ENCODE measurements at regions not wholly inside any gene's neighbourhood (a gene's known extent, or its start where the extent isn't known, plus 50 kb on each side); places are given as distances from the start of the nearest gene placed in this dataset.

DNA sequence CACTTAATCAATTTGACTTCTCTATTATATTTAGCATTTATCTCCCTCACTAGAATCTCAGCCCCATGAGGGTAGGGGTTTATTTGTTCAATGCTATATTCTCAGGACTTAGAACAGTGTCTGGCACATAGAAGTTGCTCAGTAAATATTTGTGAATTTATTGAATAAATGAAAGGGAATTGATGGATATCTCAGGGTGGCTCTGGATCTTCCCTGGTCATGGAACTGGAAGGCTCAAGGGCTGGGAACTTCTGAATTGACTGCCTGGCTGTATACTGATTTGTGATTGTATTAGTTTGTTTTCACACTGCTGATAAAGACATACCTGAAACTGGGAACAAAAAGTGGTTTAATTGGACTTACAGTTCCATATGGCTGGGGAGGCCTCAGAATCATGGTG is 57.2 kb downstream of the KIF4B start:
- ChIA-PET CTCF (no interaction called here), POLR2A (no interaction called here)
- FAIRE-seq, result no peak

DNA sequence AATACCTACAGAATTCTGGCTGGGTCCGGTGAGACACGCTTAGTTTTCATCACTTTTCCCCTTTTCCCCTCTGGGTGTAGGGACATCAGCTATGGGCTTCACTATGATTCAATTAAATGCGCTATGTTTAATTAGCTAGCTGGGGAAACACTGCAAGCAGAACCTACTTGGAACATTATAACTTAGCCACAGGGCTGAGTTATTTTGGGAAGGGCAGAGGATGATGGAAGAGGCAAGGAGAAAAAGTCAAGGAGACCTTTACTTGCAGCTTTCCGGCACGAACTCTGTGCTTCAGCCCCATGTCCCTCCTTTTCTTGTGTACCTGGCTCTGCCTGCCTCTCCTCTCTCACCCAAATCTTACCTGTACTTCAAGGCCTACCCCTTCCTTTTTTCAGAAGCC is 62.8 kb downstream of the KIF4B start:
- CTCF ChIA-PET, result interaction anchor here (1.4 kb wide), 1 partner anchor 31 kb away, joined by 3 read pairs; no protein-coding TSS in a partner anchor
- no peak for FAIRE-seq
- Histone ChIP-seq H3K9me3 (no peaks in the 10 kb centered on the region), H3K4me1 (no peaks in the 10 kb centered on the region), H3K27ac (no peak overlapping the region), H3K4me2 (no peak overlapping the region), H3K4me3 (no peak overlapping the region)
- no peak for DNase-seq (ENCODE audit: low read depth in 1 of 2, low spot score in 1 of 2)
- 68% methylated on average over 5 of the region's 5 CpGs for WGBS (ENCODE audit: missing lambda C conversion rate)
- POLR2A ChIA-PET, result no interaction called here
- no peak for ATAC-seq
- TF ChIP-seq CEBPB (IDR thresholded peaks at IDR 0.05) (no peak), NFE2L2 (conservative IDR thresholded peaks at IDR 0.05; ENCODE audit: low read length) (no peak), HEYL (CRISPR knock-in tag; IDR thresholded peaks at IDR 0.05) (no peak), JUN (IDR thresholded peaks at IDR 0.05) (no peak), RARB (CRISPR knock-in tag; IDR thresholded peaks at IDR 0.05) (no peak), HOXA7 (CRISPR knock-in tag; IDR thresholded peaks at IDR 0.05) (no peak), ZSCAN20 (CRISPR knock-in tag; IDR thresholded peaks at IDR 0.05) (no peak), PHF8 (IDR thresholded peaks at IDR 0.05; ENCODE audit: borderline replicate concordance, low read depth) (no peak), HDAC2 (IDR thresholded peaks at IDR 0.05) (no peak), ZNF302 (CRISPR knock-in tag; IDR thresholded peaks at IDR 0.05) (no peak), NPAS2 (CRISPR knock-in tag; IDR thresholded peaks at IDR 0.05; ENCODE audit: borderline replicate concordance) (no peak), CHD4 (IDR thresholded peaks at IDR 0.05; ENCODE audit: borderline replicate concordance) (no peak), HOXB13 (CRISPR knock-in tag; IDR thresholded peaks at IDR 0.05; ENCODE audit: low read depth) (no peak), TP53 (CRISPR knock-in tag; IDR thresholded peaks at IDR 0.05) (no peak), ZFP36 (IDR thresholded peaks at IDR 0.05; ENCODE audit: borderline replicate concordance, partially characterized antibody) (no peak), MAZ (IDR thresholded peaks at IDR 0.05; ENCODE audit: borderline replicate concordance, low read depth, low read length) (no peak)
- TF ChIP-seq, protein P1, sequence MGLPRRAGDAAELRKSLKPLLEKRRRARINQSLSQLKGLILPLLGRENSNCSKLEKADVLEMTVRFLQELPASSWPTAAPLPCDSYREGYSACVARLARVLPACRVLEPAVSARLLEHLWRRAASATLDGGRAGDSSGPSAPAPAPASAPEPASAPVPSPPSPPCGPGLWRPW (IDR thresholded peaks at IDR 0.05), result no peak
- TF ChIP-seq, protein P2, sequence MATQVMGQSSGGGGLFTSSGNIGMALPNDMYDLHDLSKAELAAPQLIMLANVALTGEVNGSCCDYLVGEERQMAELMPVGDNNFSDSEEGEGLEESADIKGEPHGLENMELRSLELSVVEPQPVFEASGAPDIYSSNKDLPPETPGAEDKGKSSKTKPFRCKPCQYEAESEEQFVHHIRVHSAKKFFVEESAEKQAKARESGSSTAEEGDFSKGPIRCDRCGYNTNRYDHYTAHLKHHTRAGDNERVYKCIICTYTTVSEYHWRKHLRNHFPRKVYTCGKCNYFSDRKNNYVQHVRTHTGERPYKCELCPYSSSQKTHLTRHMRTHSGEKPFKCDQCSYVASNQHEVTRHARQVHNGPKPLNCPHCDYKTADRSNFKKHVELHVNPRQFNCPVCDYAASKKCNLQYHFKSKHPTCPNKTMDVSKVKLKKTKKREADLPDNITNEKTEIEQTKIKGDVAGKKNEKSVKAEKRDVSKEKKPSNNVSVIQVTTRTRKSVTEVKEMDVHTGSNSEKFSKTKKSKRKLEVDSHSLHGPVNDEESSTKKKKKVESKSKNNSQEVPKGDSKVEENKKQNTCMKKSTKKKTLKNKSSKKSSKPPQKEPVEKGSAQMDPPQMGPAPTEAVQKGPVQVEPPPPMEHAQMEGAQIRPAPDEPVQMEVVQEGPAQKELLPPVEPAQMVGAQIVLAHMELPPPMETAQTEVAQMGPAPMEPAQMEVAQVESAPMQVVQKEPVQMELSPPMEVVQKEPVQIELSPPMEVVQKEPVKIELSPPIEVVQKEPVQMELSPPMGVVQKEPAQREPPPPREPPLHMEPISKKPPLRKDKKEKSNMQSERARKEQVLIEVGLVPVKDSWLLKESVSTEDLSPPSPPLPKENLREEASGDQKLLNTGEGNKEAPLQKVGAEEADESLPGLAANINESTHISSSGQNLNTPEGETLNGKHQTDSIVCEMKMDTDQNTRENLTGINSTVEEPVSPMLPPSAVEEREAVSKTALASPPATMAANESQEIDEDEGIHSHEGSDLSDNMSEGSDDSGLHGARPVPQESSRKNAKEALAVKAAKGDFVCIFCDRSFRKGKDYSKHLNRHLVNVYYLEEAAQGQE (IDR thresholded peaks at IDR 0.05), result no peak
- TF ChIP-seq, protein P3, sequence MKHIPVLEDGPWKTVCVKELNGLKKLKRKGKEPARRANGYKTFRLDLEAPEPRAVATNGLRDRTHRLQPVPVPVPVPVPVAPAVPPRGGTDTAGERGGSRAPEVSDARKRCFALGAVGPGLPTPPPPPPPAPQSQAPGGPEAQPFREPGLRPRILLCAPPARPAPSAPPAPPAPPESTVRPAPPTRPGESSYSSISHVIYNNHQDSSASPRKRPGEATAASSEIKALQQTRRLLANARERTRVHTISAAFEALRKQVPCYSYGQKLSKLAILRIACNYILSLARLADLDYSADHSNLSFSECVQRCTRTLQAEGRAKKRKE (CRISPR knock-in tag; IDR thresholded peaks at IDR 0.05; ENCODE audit: low read depth), result no peak
- TF ChIP-seq, protein P4, sequence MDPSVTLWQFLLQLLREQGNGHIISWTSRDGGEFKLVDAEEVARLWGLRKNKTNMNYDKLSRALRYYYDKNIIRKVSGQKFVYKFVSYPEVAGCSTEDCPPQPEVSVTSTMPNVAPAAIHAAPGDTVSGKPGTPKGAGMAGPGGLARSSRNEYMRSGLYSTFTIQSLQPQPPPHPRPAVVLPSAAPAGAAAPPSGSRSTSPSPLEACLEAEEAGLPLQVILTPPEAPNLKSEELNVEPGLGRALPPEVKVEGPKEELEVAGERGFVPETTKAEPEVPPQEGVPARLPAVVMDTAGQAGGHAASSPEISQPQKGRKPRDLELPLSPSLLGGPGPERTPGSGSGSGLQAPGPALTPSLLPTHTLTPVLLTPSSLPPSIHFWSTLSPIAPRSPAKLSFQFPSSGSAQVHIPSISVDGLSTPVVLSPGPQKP (IDR thresholded peaks at IDR 0.05; ENCODE audit: low read depth, low read length), result no peak

More for the DNA sequence above, 57.2 kb downstream of the KIF4B start:
- TF ChIP-seq TP53 (CRISPR knock-in tag; IDR thresholded peaks at IDR 0.05) (no peak), CHD4 (IDR thresholded peaks at IDR 0.05; ENCODE audit: borderline replicate concordance) (no peak), JUN (IDR thresholded peaks at IDR 0.05) (no peak), FOSB (CRISPR knock-in tag; IDR thresholded peaks at IDR 0.05) (no peak), EHMT2 (IDR thresholded peaks at IDR 0.05; ENCODE audit: low read depth) (no peak)
- TF ChIP-seq, protein P5, sequence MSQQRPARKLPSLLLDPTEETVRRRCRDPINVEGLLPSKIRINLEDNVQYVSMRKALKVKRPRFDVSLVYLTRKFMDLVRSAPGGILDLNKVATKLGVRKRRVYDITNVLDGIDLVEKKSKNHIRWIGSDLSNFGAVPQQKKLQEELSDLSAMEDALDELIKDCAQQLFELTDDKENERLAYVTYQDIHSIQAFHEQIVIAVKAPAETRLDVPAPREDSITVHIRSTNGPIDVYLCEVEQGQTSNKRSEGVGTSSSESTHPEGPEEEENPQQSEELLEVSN (IDR thresholded peaks at IDR 0.05; ENCODE audit: borderline replicate concordance, low read depth), result no peak
- TF ChIP-seq, protein P1 (IDR thresholded peaks at IDR 0.05), result no peak
- TF ChIP-seq, protein P6, sequence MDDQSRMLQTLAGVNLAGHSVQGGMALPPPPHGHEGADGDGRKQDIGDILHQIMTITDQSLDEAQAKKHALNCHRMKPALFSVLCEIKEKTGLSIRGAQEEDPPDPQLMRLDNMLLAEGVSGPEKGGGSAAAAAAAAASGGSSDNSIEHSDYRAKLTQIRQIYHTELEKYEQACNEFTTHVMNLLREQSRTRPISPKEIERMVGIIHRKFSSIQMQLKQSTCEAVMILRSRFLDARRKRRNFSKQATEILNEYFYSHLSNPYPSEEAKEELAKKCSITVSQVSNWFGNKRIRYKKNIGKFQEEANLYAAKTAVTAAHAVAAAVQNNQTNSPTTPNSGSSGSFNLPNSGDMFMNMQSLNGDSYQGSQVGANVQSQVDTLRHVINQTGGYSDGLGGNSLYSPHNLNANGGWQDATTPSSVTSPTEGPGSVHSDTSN (IDR thresholded peaks at IDR 0.05), result no peak
- no peaks in the 10 kb centered on the region for H3K4me1 ChIP-seq
- H3K9me3 ChIP-seq, result no peaks in the 10 kb centered on the region
- no peak overlapping the region for H3K4me3 ChIP-seq
- DNase-seq (ENCODE audit: low read depth in 1 of 2, low spot score in 1 of 2) (no peak), ATAC-seq (no peak)
- no peak overlapping the region for H3K4me2 ChIP-seq
- H3K27ac ChIP-seq, result no peak overlapping the region

All from A549 (cell line).